ENCODE measurements at regions not wholly inside any gene's neighbourhood (a gene's known extent, or its start where the extent isn't known, plus 50 kb on each side); places are given as distances from the start of the nearest gene placed in this dataset.

- FAIRE-seq (no peak), ATAC-seq (no peak), DNase-seq (ENCODE audit: extremely low read depth in 1 of 4, low spot score in 3 of 4) (no peak)
- H3K36me3 ChIP-seq (ENCODE audit: control insufficient read depth, insufficient read depth, low read length) = no peaks in the 10 kb centered on the region
- no peaks in the 10 kb centered on the region for H3K9me1 ChIP-seq (ENCODE audit: control insufficient read depth, insufficient read depth, low read length)
- no peak overlapping the region for H3K4me2 ChIP-seq (ENCODE audit: insufficient read depth, low read length)
- no peak overlapping the region for H2AFZ ChIP-seq (ENCODE audit: low read depth, low read length)
- no peaks in the 10 kb centered on the region for H3K9me3 ChIP-seq (replicated peaks; ENCODE audit: control insufficient read depth, insufficient read depth, low read depth, low read length)
- no peaks in the 10 kb centered on the region for H3K79me2 ChIP-seq (ENCODE audit: control insufficient read depth, insufficient read depth, low read length)
- no peak for TF ChIP-seq CBFA2T3 (IDR thresholded peaks at IDR 0.05)
- no peak for TF ChIP-seq HLTF (IDR thresholded peaks at IDR 0.05)
- no peak for TF ChIP-seq ZHX1 (conservative IDR thresholded peaks at IDR 0.05; ENCODE audit: low read length)
- TF ChIP-seq THRAP3 (IDR thresholded peaks at IDR 0.05; ENCODE audit: borderline replicate concordance) = no peak
- TF ChIP-seq VEZF1 (CRISPR knock-in tag; IDR thresholded peaks at IDR 0.05) = no peak
- H3K9ac ChIP-seq (ENCODE audit: insufficient read depth in 1 of 2, low read depth in 2 of 2, low read length in 2 of 2) = no peak overlapping the region
- no peaks in the 10 kb centered on the region for H3K4me1 ChIP-seq (replicated peaks in 1 of 2; ENCODE audit: control insufficient read depth in 2 of 2, insufficient read depth in 2 of 2, low read length in 2 of 2)
- H3K27ac ChIP-seq (ENCODE audit: extremely low read depth, low read depth, low read length) = no peak overlapping the region
- intact Hi-C loops (cut with micrococcal nuclease) (no loop called here), in situ Hi-C loops (cut with MboI) (no loop called here)
- 0% methylated on average over 2 of the region's 2 CpGs for WGBS (ENCODE audit: insufficient coverage, low coverage, missing lambda C conversion rate)
- no peak overlapping the region for H3K4me3 ChIP-seq
- no peaks in the 10 kb centered on the region for H4K20me1 ChIP-seq (replicated peaks; ENCODE audit: control insufficient read depth, insufficient read depth, low read length)
- H3K27me3 ChIP-seq (ENCODE audit: control insufficient read depth in 2 of 2, insufficient read depth in 2 of 2, low read length in 2 of 2) = no peaks in the 10 kb centered on the region
- no TSS peak for BruUV-seq (replicated peaks)
- CTCF ChIA-PET (ENCODE audit: low intra/inter-chr PET ratio) = no interaction called here
- POLR2A ChIA-PET = no interaction called here
These were observed 154.6 kb upstream of the RPS6KA3 start for GRCh38 chrX:20421275-20421674.

Data from K562 (cell line).